ENCODE measurements at regions not wholly inside any gene's neighbourhood (a gene's known extent, or its start where the extent isn't known, plus 50 kb on each side); places are given as distances from the start of the nearest gene placed in this dataset.

- no peaks in the 10 kb centered on the region for H4K20me1 ChIP-seq (ENCODE audit: insufficient read depth)
- H3F3A ChIP-seq (ENCODE audit: insufficient read depth, low read length, poor library complexity, severe bottlenecking): no peaks in the 10 kb centered on the region
- H3K36me3 ChIP-seq (ENCODE audit: insufficient read depth, low read length): no peaks in the 10 kb centered on the region
- H3K27me3 ChIP-seq (ENCODE audit: insufficient read depth, low read depth, low read length): no peaks in the 10 kb centered on the region
- H3K4me2 ChIP-seq (ENCODE audit: low read length): no peak overlapping the region
- H3K9me3 ChIP-seq (ENCODE audit: low read length): no peaks in the 10 kb centered on the region
- TF ChIP-seq EP300 (conservative IDR thresholded peaks at IDR 0.05; ENCODE audit: poor library complexity, severe bottlenecking) (no peak), RAD21 (conservative IDR thresholded peaks at IDR 0.05) (no peak), POLR2AphosphoS5 (IDR thresholded peaks at IDR 0.05) (no peak), REST (IDR thresholded peaks at IDR 0.05; ENCODE audit: borderline replicate concordance) (no peak), MXI1 (conservative IDR thresholded peaks at IDR 0.05; ENCODE audit: poor library complexity, severe bottlenecking) (no peak), SMC3 (conservative IDR thresholded peaks at IDR 0.05; ENCODE audit: poor library complexity) (no peak), CTCF (IDR thresholded peaks at IDR 0.05; ENCODE audit: poor library complexity, severe bottlenecking) (no peak), EZH2 (IDR thresholded peaks at IDR 0.05; ENCODE audit: borderline replicate concordance, insufficient read depth, low read length, poor library complexity, severe bottlenecking) (no peak), TAF1 (IDR thresholded peaks at IDR 0.05; ENCODE audit: low read depth) (no peak)
- H3K27ac ChIP-seq (ENCODE audit: low read length): no peak overlapping the region
- H3K9ac ChIP-seq (ENCODE audit: low read length): no peak overlapping the region
- H3K4me3 ChIP-seq (ENCODE audit: low read length): no peak overlapping the region
- H2AFZ ChIP-seq (ENCODE audit: low read depth, low read length): no peak overlapping the region
- no peaks in the 10 kb centered on the region for H3K9me2 ChIP-seq (ENCODE audit: insufficient read depth, low read length)
- H3K79me2 ChIP-seq (replicated peaks; ENCODE audit: insufficient read depth, low read length): no peaks in the 10 kb centered on the region
These were observed 197.3 kb upstream of the SDK2 start for GRCh38 chr17:73841431-73842060.

GRCh38 chr17:73847952-73848351 lies 203.7 kb upstream of the SDK2 start:
- H3K4me2 ChIP-seq (ENCODE audit: low read length): no peak overlapping the region
- no peak overlapping the region for H3K27ac ChIP-seq (ENCODE audit: low read length)
- TF ChIP-seq SMC3 (conservative IDR thresholded peaks at IDR 0.05; ENCODE audit: poor library complexity): no peak
- no peak for TF ChIP-seq RAD21 (conservative IDR thresholded peaks at IDR 0.05)
- no peak for TF ChIP-seq MXI1 (conservative IDR thresholded peaks at IDR 0.05; ENCODE audit: poor library complexity, severe bottlenecking)
- TF ChIP-seq EP300 (conservative IDR thresholded peaks at IDR 0.05; ENCODE audit: poor library complexity, severe bottlenecking): no peak
- TF ChIP-seq TAF1 (IDR thresholded peaks at IDR 0.05; ENCODE audit: low read depth): no peak
- no peak for TF ChIP-seq REST (IDR thresholded peaks at IDR 0.05; ENCODE audit: borderline replicate concordance)

More at GRCh38 chr17:73847952-73848351, 203.7 kb upstream of the SDK2 start:
- Histone ChIP-seq H4K20me1 (ENCODE audit: insufficient read depth) (no peaks in the 10 kb centered on the region), H3K27me3 (ENCODE audit: insufficient read depth, low read depth, low read length) (no peaks in the 10 kb centered on the region), H3K4me3 (ENCODE audit: low read length) (no peak overlapping the region), H2AFZ (ENCODE audit: low read depth, low read length) (no peak overlapping the region), H3F3A (ENCODE audit: insufficient read depth, low read length, poor library complexity, severe bottlenecking) (no peaks in the 10 kb centered on the region), H3K9me2 (ENCODE audit: insufficient read depth, low read length) (no peaks in the 10 kb centered on the region), H3K36me3 (ENCODE audit: insufficient read depth, low read length) (no peaks in the 10 kb centered on the region), H3K9me3 (ENCODE audit: low read length) (no peaks in the 10 kb centered on the region), H3K79me2 (replicated peaks; ENCODE audit: insufficient read depth, low read length) (no peaks in the 10 kb centered on the region), H3K9ac (ENCODE audit: low read length) (no peak overlapping the region)

Measured in neural cell (in vitro differentiated cells).